NCI-H510A treated with DMSO at 0.1 percent for 48 hours (cell line): ENCODE measurements at regions not wholly inside any gene's neighbourhood (a gene's known extent, or its start where the extent isn't known, plus 50 kb on each side); places are given as distances from the start of the nearest gene placed in this dataset.
"Not testable (repeated sequence)": the region's sequence is repeated elsewhere in the genome, so short reads cannot be mapped to it uniquely, and the experiment has no call there.

Experiments
- DNase-seq: peaks from one replicate; lab custom pipeline; 2025; lab: John Stamatoyannopoulos, UW

DNA sequence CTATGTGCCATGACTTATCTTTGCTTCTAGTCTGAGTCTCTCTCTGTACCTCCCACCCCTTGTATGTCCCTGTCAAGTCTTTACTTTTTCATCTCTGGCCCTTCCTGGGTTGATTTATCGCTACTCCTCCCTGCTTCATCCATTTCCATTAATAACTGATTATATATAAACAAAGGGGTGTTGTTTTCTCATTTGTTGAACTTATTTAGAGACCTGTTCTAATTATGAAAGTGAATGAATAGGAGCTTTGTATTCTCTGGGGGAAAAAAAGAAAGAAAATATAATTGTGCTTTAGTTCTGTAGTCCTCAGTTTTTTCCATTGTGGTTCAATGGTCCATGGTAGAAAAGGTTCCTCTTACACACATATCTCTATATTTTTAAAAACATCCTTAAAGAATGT lies 328.9 kb upstream of the PPP2R3A start:
- no peak for DNase-seq

DNA sequence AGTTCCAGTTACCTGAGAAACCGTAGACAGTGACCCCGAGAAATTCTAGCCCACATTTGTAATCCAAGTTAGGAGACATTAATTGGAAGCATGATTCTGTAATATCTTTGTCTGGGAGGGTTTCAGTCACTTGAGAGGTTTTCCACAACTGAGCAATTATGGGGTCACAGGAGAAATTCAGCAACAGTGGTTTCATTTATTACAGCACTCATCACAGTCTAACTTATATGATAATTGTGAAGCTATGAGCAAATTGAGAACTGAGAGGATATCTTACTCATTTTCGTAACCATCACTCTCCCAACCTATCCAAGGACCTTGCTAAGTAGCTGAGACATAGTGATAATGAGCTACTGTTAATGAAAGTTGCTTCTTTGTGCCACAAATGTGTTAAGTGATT lies 328.5 kb upstream of the PPP2R3A start:
- no peak for DNase-seq

DNA sequence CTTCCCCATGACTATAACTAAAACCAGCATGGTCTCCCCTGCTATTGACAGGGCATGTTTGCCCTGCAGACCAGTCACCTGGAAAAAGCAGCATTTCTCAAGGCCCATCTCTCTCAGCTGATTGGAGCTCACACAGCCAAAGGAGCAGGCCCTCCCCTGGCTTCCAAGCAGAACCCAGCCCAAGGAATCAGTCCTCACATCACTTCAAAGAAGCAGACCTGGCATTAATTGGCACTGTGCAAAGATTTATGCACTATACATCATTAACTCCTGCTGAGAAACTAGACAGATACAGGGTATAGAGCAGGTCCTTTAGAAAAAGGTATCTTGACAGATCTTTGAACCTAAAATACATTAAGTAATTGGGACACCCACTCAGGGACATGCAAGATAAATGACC lies 323.8 kb upstream of the PPP2R3A start:
- no peak for DNase-seq

DNA sequence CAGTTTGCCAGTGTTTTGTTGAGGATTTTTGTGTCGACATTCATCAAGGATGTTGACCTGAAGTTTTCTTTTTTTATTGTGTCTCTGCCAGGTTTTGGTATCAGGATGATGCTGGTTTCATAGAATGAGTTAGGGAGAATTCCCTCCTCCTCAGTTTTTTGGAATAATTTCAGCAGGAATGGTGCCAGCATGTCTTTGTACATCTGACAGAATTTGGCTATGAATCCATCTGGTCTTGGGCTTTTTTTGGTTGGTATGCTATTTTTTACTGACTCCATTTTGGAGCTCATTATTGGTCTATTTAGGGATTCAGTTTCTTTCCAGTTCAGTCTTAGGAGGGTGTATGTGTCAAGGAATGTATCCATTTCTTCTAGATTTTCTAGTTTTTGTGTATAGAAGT lies 320.0 kb upstream of the PPP2R3A start:
- no peak for DNase-seq

DNA sequence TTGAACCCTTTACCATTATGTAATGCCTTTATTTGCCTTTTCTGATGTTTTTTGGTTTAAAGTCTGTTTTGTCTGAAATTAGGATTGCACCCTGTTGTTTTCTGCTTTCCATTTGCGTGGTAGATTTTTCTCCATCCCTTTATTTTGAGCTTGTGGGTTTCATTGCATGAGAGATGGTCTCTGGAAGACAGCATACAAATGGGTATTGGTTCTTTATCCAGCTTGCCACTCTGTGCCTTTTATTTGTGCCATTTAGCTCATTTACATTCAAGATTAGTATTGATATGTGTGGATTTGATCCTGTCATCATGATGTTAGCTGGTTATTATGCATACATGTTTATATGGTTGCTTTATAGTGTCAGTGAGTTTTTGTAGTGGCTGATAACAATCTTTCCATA lies 318.7 kb upstream of the PPP2R3A start:
- no peak for DNase-seq

DNA sequence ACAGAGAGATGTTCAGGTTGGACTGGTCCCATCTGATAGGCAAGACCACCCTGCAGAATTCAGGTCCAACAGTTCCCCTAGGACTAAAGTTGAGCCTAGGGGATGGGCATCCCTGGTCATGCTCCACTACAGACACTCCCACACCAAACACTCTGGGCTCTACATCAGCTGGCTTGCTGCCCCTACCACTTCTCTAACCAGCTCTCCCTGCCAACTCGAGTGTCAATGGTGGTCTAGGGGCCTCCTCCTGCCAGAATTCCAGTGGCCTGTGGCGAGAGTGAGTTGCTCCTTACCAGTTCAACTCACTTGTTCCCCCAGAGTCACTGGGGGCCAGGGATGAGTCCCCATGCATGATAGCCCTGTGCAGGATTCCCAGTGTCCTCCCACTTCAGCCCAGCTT lies 316.2 kb upstream of the PPP2R3A start:
- no peak for DNase-seq

DNA sequence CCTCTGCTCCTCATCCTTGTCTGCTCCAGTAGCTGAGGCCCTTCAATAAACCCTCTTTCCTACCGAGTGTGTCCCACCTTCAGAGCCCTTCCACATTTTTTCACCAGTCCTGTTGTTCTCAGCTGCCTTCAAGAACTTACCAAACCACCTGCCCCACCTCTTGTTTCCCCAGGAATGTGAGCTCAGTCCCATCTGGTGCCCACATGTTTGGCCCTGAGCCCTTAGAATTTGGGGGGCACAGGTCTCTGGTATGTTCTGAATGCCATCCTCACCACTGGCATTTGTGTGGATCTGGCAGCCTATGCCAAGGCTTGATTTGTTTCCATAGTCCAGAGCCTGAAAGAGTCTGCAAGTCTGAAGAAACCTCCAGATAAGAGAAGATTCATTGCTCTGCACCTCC lies 315.2 kb upstream of the PPP2R3A start:
- no peak for DNase-seq

DNA sequence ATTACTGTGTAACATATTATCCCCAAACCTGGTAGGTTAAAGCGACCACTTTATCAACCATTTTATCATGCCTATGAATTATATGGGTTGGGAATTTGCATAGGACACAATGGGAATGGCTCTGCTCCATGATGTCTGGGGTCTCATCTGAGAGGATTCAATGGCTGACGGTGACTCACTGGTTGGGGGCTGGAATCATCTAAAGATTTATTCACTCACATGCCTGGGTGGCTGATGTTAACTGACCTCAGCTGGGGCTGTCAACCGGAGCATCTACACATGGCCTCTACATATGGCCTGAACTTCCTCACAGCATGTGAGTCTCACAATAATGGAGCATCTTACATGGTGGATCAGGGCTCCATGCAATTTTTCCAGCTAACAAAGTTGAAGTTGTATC lies 313.1 kb upstream of the PPP2R3A start:
- DNase-seq = no peak

DNA sequence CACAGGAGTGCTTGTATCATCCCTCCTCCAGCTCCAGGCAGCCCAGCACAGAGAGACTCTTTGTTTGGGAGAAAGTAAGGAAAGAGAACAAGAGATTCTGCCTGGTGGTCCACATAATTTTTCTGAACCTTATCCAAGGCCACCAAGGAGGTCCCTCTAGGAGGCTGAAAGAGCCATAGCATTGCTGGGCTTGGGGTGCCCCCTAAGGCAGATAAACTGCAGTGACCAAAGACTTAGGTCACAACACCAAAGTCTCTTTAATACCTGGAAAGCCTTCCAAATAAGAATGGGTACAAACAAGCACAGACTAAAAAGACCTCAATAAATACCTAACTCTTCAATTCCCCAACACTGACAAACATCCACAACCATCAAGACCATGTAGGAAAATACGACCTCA lies 310.2 kb upstream of the PPP2R3A start:
- DNase-seq = no peak

DNA sequence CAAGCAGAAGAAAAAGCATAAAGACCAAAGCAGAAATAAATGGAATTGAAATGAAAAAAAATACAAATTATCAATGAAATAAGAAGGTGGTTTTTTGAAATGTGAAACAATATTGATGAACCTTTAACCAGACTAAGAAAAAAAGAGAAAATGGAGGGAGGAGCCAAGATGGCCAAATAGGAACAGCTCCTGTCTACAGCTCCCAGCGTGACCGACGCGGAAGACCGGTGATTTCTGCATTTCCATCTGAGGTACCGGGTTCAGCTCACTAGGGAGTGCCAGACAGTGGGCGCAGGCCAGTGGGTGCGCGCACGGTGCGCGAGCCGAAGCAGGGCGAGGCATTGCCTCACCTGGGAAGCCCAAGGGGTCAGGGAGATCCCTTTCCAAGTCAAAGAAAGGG lies 307.1 kb upstream of the PPP2R3A start:
- DNase-seq = not testable (repeated sequence)

DNA sequence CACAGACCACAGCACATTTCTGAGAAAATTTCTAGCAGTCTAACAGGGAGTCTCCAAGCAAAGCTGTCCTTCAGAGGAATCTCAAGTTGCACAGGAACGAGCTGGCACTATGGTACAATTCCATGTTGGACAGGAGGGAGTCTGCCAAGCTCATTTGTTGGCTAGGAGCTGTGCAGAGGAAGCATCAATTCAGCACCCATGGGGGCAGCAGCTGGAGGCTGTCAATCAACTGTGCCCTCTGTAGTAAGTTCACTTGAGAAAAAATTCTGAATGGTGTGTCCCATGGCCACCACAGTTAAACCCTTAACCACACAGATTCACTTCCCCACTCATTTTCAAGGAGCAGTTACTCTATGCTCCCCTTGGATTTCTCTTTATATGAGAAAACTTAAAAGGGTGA lies 298.5 kb upstream of the PPP2R3A start:
- no peak for DNase-seq

DNA sequence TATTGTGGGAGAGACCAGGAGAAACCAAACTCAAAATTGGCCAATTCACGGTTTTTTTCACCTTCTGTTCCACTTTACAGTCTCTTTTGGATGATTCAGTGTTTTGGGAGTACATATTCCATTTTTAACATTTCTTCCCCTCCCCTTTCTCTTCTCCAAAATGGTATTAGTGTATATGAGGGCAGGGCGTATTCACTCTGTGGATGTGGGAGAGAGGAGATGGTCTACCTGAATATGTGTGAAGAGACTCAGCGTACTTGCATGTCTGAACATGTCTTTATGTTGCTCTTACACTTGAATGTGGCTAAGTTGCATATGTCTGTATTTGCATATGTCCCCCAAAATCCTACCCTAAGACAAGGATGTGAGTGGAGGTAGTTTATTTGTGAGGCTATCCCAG lies 291.0 kb upstream of the PPP2R3A start:
- DNase-seq = no peak

DNA sequence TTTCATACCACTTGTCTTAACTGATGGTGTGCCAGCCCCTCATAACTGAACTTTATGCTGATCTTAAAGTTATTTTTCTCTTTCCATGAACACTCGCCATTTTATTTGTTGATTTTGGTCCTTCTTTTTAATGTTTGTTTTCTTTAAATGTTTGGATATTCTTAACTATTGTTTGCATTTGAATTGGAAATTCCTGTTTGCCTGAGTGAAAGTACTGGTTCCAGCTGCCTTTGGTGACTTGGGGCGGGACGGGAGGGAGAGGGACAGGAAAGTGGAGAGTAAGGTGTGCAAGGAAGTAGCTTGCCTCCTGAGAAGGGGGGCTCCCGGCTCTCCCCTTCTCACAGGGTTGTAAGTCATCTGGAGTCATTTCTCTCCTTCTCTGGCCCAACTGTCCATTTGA lies 287.1 kb upstream of the PPP2R3A start:
- DNase-seq = no peak

DNA sequence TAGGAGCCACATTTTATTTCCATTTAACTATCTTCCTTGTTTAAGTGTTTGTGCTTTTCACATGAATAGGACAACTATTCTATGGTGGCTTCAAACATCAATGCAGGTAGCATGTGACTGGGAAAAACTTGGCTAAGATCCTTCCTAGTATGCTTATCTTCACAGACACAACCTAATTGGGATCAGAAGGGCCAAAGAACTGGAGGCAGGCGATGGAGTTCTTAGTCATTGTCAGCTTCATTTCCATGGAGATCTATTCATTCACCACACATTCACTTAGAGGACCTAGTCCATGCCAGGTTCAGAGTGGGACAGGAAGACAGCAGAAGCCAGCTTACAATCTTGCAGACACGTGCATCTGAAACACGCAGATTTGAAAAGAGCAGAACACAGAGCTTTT lies 277.5 kb upstream of the PPP2R3A start:
- DNase-seq = no peak

DNA sequence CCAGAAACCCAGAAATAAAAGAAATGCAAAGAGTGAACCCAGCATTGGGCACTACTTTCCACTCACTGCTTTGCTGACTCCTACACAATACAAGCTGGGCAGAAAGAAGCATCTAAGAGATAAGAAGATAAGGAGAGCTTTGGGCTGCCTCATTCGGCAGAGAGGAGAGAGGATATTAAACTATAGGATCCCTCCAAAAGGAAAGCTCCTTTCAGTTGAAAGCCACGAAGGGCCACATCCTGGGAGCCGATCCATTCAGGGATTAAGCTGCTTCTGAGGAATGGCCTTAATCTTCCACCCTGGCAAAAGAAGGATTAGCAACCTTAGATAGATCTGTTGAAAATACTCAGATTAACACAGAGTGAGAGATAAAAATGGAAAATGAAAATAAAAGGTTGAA lies 274.9 kb upstream of the PPP2R3A start:
- DNase-seq = no peak

DNA sequence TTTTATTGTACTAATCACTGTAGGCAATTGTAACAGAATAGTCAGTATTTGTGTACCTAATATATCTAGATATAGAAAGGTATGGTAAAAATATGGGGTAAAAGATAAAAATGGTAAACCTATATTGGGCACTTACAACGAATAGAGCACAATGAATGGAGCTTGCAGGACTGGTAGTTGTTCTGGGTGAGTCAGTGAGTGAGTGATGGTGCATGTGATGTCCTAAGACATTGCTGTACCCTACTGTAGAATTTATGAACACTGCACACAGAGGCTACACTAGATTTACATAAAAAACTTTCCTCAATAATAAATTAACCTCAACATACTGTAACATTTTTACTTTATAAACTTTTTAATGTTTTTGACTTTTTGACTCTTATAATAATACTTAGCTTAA lies 274.3 kb upstream of the PPP2R3A start:
- no peak for DNase-seq

DNA sequence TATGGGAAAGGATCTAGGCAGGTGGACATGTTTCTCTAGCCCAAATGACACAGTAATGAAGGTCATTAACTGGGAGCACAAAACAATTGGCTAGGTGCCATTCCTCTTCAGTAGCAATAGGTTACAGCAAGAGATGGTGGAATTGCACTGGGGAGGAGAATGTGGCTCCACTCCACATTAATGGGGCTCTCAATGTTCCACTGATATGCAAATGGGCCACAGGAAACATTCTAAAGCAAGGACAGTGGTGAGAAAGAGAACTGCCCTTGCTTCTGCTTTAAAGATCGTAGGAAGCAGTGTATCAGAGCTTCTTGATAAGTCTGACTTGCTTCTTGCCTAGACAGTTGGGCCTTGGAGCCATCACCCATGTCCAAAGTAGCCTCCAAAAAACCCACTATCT lies 271.4 kb upstream of the PPP2R3A start:
- DNase-seq = peak; percentile 3

DNA sequence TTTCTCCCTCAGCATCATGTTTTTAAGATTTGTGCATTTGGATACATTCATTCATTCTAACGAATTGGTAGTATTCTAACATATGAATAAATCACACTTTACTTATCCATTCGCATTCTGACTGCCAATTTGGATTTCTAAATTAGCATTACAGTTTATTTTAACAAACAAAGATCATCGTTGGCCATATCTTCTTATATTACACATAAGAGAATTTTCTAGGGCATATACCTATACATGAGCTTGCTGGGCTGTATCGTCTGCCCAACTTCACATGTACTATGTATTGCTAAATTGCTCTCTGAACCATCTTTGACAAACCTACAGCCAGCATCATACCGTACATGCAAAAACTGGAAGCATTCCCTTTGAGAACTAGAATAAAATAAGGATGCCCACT lies 265.8 kb upstream of the PPP2R3A start:
- DNase-seq = no peak

DNA sequence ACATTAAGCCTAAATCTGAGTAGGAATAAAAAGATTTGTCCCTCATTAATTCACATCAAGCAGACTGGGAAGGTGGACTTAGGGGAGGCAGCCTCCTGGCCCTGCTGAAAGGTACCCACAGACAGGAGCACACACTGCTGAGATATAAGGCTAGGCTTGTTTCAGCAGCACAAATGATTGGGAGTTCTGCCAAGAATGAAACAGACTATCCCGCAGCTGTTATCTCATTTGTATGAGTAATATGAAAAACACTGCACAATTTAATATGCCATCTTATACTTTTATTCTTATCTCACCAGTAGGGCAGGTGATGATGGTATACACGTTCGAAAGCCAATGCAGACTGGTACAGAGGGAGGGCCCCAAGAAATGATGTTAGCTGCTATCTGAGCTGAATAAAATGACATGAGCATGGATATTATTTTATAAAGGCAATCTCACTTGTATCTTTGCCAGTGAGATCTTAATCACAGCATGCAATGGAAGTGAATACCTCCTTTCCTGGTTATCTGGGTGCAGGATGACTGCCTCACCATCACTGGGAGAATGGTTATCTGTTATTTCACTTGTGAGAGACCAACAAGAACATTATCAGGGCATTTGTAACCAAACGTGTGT lies 258.7 kb upstream of the PPP2R3A start:
- no peak for DNase-seq

DNA sequence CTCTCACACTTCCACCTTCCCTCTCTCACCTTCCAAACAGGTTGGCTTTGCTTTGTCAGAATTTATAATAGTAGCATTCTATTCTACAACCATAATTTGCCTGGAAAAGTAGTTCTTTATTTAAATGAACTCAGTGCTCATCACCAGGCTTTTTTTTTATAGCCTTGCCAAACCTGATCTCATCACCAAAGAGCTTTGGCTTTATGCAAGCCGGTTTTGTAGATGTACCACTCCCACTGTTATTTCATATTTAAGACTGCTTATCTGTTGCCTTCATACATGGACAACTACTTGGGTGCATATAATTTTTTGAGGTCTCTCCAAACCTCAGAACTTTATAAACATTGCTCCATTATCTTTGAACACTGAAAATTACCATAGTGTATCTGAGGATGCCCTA lies 246.1 kb upstream of the PPP2R3A start:
- no peak for DNase-seq

DNA sequence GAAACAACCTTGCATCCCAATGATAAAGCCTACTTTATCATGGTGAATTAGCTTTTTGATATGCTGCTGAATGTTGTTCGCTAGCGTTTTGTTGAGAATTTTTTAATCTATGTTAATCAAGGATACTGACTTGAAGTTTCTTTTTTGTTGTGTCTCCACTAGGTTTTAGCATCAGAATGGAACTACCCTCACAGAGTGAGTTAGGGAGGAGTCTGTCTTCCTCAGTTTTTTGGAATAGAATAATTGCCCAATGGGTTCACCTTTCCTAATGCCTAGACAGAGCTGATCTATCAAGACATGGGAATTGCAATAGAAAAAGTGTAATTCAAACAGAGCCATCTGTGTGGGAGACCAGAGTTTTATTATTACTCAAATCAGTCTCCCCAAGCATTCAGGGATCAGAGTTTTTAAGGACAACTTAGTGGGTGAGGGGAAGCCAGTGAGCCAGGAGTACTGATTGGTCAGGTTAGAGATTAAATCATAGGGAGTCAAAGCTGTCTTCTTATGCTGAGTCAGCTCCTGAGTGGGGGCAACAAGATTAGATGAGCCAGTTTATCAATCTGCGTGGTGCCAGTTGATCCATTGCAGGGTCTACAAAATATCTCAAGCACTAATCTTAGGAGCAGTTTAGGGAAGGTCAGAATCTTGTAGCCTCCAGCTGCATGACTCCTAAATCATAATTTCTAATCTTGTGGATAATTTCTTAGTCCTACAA lies 237.4 kb upstream of the PPP2R3A start:
- DNase-seq = no peak

DNA sequence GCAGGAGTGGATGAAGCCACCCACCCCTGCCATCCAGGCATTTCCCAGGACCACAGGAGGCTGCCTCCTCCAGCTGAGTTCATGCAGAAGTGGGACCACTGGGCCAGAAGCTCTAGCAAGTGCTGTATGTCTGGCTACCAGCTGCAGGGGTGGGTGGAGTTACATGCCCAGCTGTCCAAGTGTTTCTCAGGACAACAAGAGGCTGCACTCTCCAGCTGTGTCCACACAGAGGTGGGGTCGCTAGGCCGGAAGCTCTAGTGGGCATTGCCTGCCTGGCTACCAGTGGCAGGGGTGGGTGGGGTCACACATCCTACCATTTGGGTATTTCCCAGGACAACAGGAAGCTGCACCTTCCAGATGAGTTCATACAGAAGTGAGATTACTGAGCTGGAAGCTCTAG lies 234.0 kb upstream of the PPP2R3A start:
- DNase-seq = no peak

DNA sequence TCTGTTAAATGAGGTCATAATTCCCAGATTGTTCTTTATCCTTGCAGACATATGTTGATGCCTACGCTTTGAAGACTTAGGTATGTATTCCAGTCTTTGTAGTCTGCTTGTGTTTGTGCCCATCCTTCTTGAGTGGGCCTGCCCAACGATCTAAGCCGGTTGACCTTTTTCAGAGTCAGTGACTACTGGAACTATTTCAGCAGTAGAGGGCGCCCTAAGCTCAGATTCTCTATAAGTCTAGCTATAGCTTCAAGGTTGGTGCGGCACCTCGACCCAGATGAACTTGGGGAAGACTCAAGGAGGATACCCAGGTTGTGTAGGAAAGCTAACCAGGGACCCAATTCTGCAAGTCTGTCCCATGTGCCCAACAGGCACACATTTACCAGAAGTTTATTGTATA lies 228.8 kb upstream of the PPP2R3A start:
- DNase-seq = no peak

DNA sequence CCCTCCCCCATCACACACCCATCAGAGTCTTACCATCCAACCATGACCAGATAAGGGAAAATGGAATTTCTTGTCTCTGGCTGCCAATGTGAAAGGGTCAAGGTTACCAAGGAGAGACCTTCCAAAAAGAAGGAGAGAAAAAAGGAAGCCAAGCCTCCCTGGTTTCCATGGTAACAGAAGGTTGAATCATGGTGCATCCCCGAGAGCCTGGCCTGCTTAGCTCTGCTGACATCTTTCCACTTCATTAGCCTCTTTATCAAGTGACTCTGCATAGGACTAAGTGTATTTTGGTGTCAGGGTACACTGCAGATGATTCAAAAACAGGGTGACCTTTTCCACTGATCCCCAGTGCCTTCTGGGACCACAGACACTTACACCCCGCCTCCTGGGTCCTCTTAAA lies 225.7 kb upstream of the PPP2R3A start:
- DNase-seq = no peak
